H1 (cell line): ENCODE measurements at regions not wholly inside any gene's neighbourhood (a gene's known extent, or its start where the extent isn't known, plus 50 kb on each side); places are given as distances from the start of the nearest gene placed in this dataset.
"Not testable (repeated sequence)": the region's sequence is repeated elsewhere in the genome, so short reads cannot be mapped to it uniquely, and the experiment has no call there.

ENCODE experiments used
- CTCF ChIA-PET: fragments of 300-600 bp; sonication (Branson Sonifier 250); formaldehyde crosslinking; loops from one replicate; lab custom pipeline; 2021; ENCODE audit not compliant: partially characterized antibody; lab: Charles Lee
- POLR2A ChIA-PET: fragments of 300-600 bp; sonication (Branson Sonifier 250); formaldehyde crosslinking; loops from one replicate; lab custom pipeline; 2021; ENCODE audit warnings: inconsistent platforms; ENCODE audit not compliant: partially characterized antibody; lab: Charles Lee
- DNase-seq, 2 experiments: peaks; one replicate each; pipeline versions ENCODE4 v3.0.0 to v3.0.0-alpha.2; 2010 to 2022; ENCODE audit warnings: low spot score in 2 of 2, low read depth in 1 of 2, mixed read lengths in 1 of 2
- FAIRE-seq: peaks from 2 replicates; lab custom pipeline; 2011; peaks lifted over from hg19 to GRCh38; lab: Jason Lieb, UNC
- H2AFZ ChIP-seq: 2 replicates; pipeline ENCODE4 v1.8.1; 2012; ENCODE audit warnings: low read length, inconsistent platforms
- H2AK5ac ChIP-seq: 2 replicates; pipeline ENCODE4 v1.6.1; 2013; ENCODE audit warnings: low read depth, low read length
- H2BK120ac ChIP-seq: replicated peaks from 2 replicates; pipeline ENCODE3; 2013; ENCODE audit warnings: low read depth, low read length, inconsistent platforms
- H2BK12ac ChIP-seq: 2 replicates; pipeline ENCODE4 v1.6.1; 2013; ENCODE audit warnings: low read depth, low read length
- H2BK15ac ChIP-seq: 2 replicates; pipeline ENCODE4 v1.6.1; 2013; ENCODE audit warnings: low read length
- H2BK20ac ChIP-seq: 2 replicates; pipeline ENCODE4 v1.6.1; 2013; ENCODE audit warnings: low read length
- H2BK5ac ChIP-seq: 2 replicates; pipeline ENCODE4 v1.6.1; 2013; ENCODE audit warnings: low read depth, low read length
- H3K14ac ChIP-seq: 2 replicates; pipeline ENCODE4 v1.6.1; 2013; ENCODE audit warnings: inconsistent platforms; ENCODE audit not compliant: insufficient read length
- H3K18ac ChIP-seq: 2 replicates; pipeline ENCODE4 v1.6.1; 2013; ENCODE audit warnings: low read length; ENCODE audit errors: extremely low read depth
- H3K23ac ChIP-seq: 2 replicates; pipeline ENCODE4 v1.6.1; 2013; ENCODE audit warnings: inconsistent platforms; ENCODE audit not compliant: insufficient read length
- H3K23me2 ChIP-seq: 2 replicates; pipeline ENCODE4 v1.6.1; 2013; ENCODE audit warnings: low read depth, low read length
- H3K27ac ChIP-seq: 2 replicates; pipeline ENCODE4 v1.6.1; 2011; ENCODE audit warnings: low read depth, low read length, inconsistent platforms
- H3K27me3 ChIP-seq, 4 experiments: replicated peaks in 1 of 4; 1 replicate in 1 of 4; 2 replicates in 3 of 4; pipeline versions ENCODE4 v1.6.1 to v1.8.1; 2011 to 2013; ENCODE audit warnings: low read length in 3 of 4, mild to moderate bottlenecking in 3 of 4, inconsistent platforms in 2 of 4, mixed read lengths in 2 of 4, moderate library complexity in 1 of 4; ENCODE audit not compliant: control insufficient read depth in 3 of 4, insufficient read depth in 3 of 4; ENCODE audit errors: extremely low read depth in 1 of 4
- H3K36me3 ChIP-seq, 4 experiments: 2 replicates each; pipeline versions ENCODE4 v1.6.1 to v1.8.1; 2011 to 2013; ENCODE audit warnings: mild to moderate bottlenecking in 4 of 4, low read length in 3 of 4, moderate library complexity in 2 of 4, control low read depth in 1 of 4, inconsistent platforms in 1 of 4; ENCODE audit not compliant: insufficient read depth in 4 of 4, control insufficient read depth in 2 of 4
- H3K4ac ChIP-seq: replicated peaks from 2 replicates; pipeline ENCODE3; 2013; ENCODE audit warnings: low read length, low read depth, mixed read lengths, inconsistent platforms; ENCODE audit not compliant: insufficient read length
- H3K4me1 ChIP-seq, 4 experiments: replicated peaks in 1 of 4; 1 replicate in 1 of 4; 2 replicates in 3 of 4; pipeline versions ENCODE4 v1.6.1 to v1.8.1; 2011 to 2013; ENCODE audit warnings: low read length in 3 of 4, inconsistent platforms in 2 of 4, mixed read lengths in 1 of 4; ENCODE audit not compliant: insufficient read depth in 4 of 4, control insufficient read depth in 3 of 4
- H3K4me2 ChIP-seq, 2 experiments: 2 replicates each; pipeline versions ENCODE4 v1.6.1 to v1.8.1; 2011 to 2013; ENCODE audit warnings: low read depth in 2 of 2, low read length in 2 of 2, control low read depth in 1 of 2, inconsistent platforms in 1 of 2, mild to moderate bottlenecking in 1 of 2; ENCODE audit not compliant: insufficient read depth in 1 of 2
- H3K4me3 ChIP-seq, 4 experiments: fragments of 200-600, 300-600 bp in 1 of 4; sonication (generic), shearing (Covaris generic), sonication (Bioruptor Twin) in 1 of 4; 2 replicates each; pipeline versions ENCODE4 v1.5.1 to v1.8.1; 2011 to 2016; ENCODE audit warnings: low read length in 4 of 4, low read depth in 3 of 4, control low read depth in 2 of 4, inconsistent platforms in 2 of 4, mild to moderate bottlenecking in 2 of 4, mixed read lengths in 1 of 4, moderate library complexity in 1 of 4; ENCODE audit not compliant: insufficient read depth in 2 of 4; ENCODE audit errors: extremely low read depth in 1 of 4
- H3K56ac ChIP-seq: replicated peaks from 2 replicates; pipeline ENCODE3; 2013; ENCODE audit warnings: low read depth, mild to moderate bottlenecking, mixed read lengths, low read length, inconsistent platforms; ENCODE audit not compliant: insufficient read length
- H3K79me1 ChIP-seq: 2 replicates; pipeline ENCODE4 v1.6.1; 2013; ENCODE audit warnings: low read depth, low read length, control low read depth
- H3K79me2 ChIP-seq, 2 experiments: 2 replicates each; pipeline versions ENCODE4 v1.6.1 to v1.8.1; 2012 to 2013; ENCODE audit warnings: low read length in 2 of 2, mild to moderate bottlenecking in 2 of 2, inconsistent platforms in 1 of 2; ENCODE audit not compliant: insufficient read depth in 2 of 2, control insufficient read depth in 1 of 2
- H3K9ac ChIP-seq, 4 experiments: replicated peaks in 1 of 4; 1 replicate in 1 of 4; 2 replicates in 3 of 4; pipeline versions ENCODE4 v1.6.1 to v1.8.1; 2011 to 2013; ENCODE audit warnings: low read depth in 3 of 4, low read length in 3 of 4, control low read depth in 2 of 4, mild to moderate bottlenecking in 2 of 4, moderate library complexity in 2 of 4, inconsistent platforms in 1 of 4; ENCODE audit errors: extremely low read depth in 1 of 4
- H3K9me3 ChIP-seq, 2 experiments: 2 replicates each; pipeline versions ENCODE4 v1.6.1 to v1.8.1; 2012 to 2013; ENCODE audit warnings: mild to moderate bottlenecking in 2 of 2, moderate library complexity in 2 of 2, control low read depth in 1 of 2, inconsistent platforms in 1 of 2, low read depth in 1 of 2, low read length in 1 of 2, mixed read lengths in 1 of 2; ENCODE audit not compliant: insufficient read depth in 2 of 2
- H4K20me1 ChIP-seq, 2 experiments: replicated peaks in 1 of 2; 2 replicates each; pipeline versions ENCODE3 to v1.8.1; 2011 to 2013; ENCODE audit warnings: inconsistent platforms in 2 of 2, low read length in 2 of 2, mild to moderate bottlenecking in 1 of 2; ENCODE audit not compliant: insufficient read depth in 2 of 2, control insufficient read depth in 1 of 2
- H4K5ac ChIP-seq: 2 replicates; pipeline ENCODE4 v1.6.1; 2013; ENCODE audit warnings: low read length, low read depth, mixed read lengths, inconsistent platforms; ENCODE audit not compliant: insufficient read length
- H4K8ac ChIP-seq: 2 replicates; pipeline ENCODE4 v1.8.0; 2013; ENCODE audit warnings: mild to moderate bottlenecking, moderate library complexity, low read length, inconsistent platforms; ENCODE audit not compliant: insufficient read depth; ENCODE audit errors: extremely low read depth
- H4K91ac ChIP-seq: replicated peaks from 2 replicates; pipeline ENCODE3; 2013; ENCODE audit warnings: low read length, mixed read lengths, inconsistent platforms; ENCODE audit not compliant: insufficient read length
- WGBS, 2 experiments: shearing (Covaris generic) in 1 of 2; methylation state at CpG; one replicate each; pipeline versions ENCODE4 v1.1.6 to v1.1.7; 2013 to 2015; ENCODE audit warnings: low lambda C conversion rate in 2 of 2, mixed read lengths in 2 of 2, inconsistent platforms in 1 of 2, low coverage in 1 of 2, missing lambda C conversion rate in 1 of 2; ENCODE audit not compliant: insufficient replicate concordance in 2 of 2, insufficient coverage in 1 of 2, insufficient read length in 1 of 2; ENCODE audit errors: extremely low coverage in 1 of 2, missing lambda C conversion rate in 1 of 2; 5-methylcytosine and 5-hydroxymethylcytosine counted together

DNA sequence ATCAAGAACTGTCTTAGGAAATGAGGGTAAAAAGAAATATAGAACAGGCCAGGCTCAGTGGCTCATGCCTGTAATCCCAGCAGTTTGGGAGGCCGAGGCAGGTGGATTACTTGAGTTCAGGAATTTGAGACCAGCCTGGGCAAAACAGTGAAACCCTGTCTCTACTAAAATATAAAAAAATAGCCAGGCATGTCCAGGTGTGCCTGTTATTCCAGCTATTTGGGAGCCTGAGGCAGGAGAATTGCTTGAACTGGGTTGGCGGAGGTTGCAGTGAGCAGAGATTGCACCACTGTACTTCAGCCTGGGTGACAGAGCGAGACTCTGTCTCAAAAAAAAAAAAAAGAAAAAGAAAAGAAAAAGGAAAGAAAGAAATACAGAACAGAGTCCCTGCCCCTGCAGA, 802.2 kb upstream of the AMELY start:
- H2BK5ac ChIP-seq, CTCF ChIA-PET, H2BK12ac ChIP-seq, H3K4me2 ChIP-seq, H2AFZ ChIP-seq, H3K27ac ChIP-seq, H3K9ac ChIP-seq, H2BK20ac ChIP-seq, H3K36me3 ChIP-seq, H3K4me1 ChIP-seq, H3K79me2 ChIP-seq, H3K56ac ChIP-seq, H4K20me1 ChIP-seq, POLR2A ChIA-PET, H3K27me3 ChIP-seq, H2AK5ac ChIP-seq, H2BK120ac ChIP-seq, H4K5ac ChIP-seq, H2BK15ac ChIP-seq, H3K9me3 ChIP-seq, DNase-seq, H3K79me1 ChIP-seq, H3K18ac ChIP-seq, H3K4me3 ChIP-seq, H4K8ac ChIP-seq, H3K14ac ChIP-seq, H4K91ac ChIP-seq, H3K4ac ChIP-seq, FAIRE-seq, H3K23me2 ChIP-seq, H3K23ac ChIP-seq: not testable (repeated sequence)
- 80% methylated on average over 1 of the region's 3 CpGs; no CpG with 5 or more reads in 1 of the 2 experiments for WGBS, 2 experiments
